ENCODE measurements at regions not wholly inside any gene's neighbourhood (a gene's known extent, or its start where the extent isn't known, plus 50 kb on each side); places are given as distances from the start of the nearest gene placed in this dataset.

- TF ChIP-seq ZNF407 (CRISPR knock-in tag; IDR thresholded peaks at IDR 0.05; ENCODE audit: not compliant biosample characterization), result no peak
Measured at GRCh38 chr11:119991669-119992068, 146.2 kb downstream of the TRIM29 start (continued).

GRCh38 chr11:119991022-119991404 is 146.9 kb downstream of the TRIM29 start:
- H4K20me1 ChIP-seq (ENCODE audit: insufficient read depth, low read length), result no peaks in the 10 kb centered on the region
- DNase-seq (ENCODE audit: low spot score), result no peak
- peaks cover 5 to 48% of the 10 kb centered on the region in 2 experiments; a peak in 4 of 5 replicates for H3K27me3 ChIP-seq (ENCODE audit: control insufficient read depth in 1 of 2, insufficient read depth in 2 of 2, low read length in 2 of 2)
- WGBS (ENCODE audit: low lambda C conversion rate), result 13% methylated on average over 4 of the region's 4 CpGs
- H3K9ac ChIP-seq (ENCODE audit: insufficient read depth, low read depth, low read length), result no peak overlapping the region
- FAIRE-seq, result no peak
- no peaks in the 10 kb centered on the region for H3K4me1 ChIP-seq (ENCODE audit: insufficient read depth, low read length)
- no peak overlapping the region for H3K4me3 ChIP-seq (replicated peaks in 1 of 3; ENCODE audit: insufficient read depth in 1 of 3, low read depth in 2 of 3, low read length in 3 of 3)
- ChIA-PET CTCF (ENCODE audit: low intra/inter-chr PET ratio, low total read pairs) (no interaction called here), POLR2A (no interaction called here)
- no peak overlapping the region for H2AFZ ChIP-seq (ENCODE audit: low read length)
- ATAC-seq, result no peak
- H3K4me2 ChIP-seq (ENCODE audit: low read depth, low read length), result no peak overlapping the region
- intact Hi-C loops (cut with micrococcal nuclease; ENCODE audit: unreplicated experiment) (no loop called here), in situ Hi-C loops (cut with HindIII; ENCODE audit: extremely low pct_ligation_motif_present, low pct_unique_long_range_greater_than_20kb) (no loop called here)
- H3K36me3 ChIP-seq (replicated peaks in 1 of 2; ENCODE audit: control insufficient read depth in 1 of 2, insufficient read depth in 2 of 2, low read length in 2 of 2), result no peaks in the 10 kb centered on the region
- TF ChIP-seq NR2F1 (CRISPR knock-in tag; IDR thresholded peaks at IDR 0.05) (no peak), HMGXB4 (CRISPR knock-in tag; IDR thresholded peaks at IDR 0.05; ENCODE audit: borderline replicate concordance in 1 of 2, low read depth in 1 of 2) (no peak), ZFP36L1 (CRISPR knock-in tag; IDR thresholded peaks at IDR 0.05) (no peak), MAFK (conservative IDR thresholded peaks at IDR 0.05 in 1 of 2, IDR thresholded peaks at IDR 0.05 in 1 of 2; ENCODE audit: low read length in 2 of 2) (no peak)
- H3K9me3 ChIP-seq (ENCODE audit: low read length), result no peaks in the 10 kb centered on the region
- H3K27ac ChIP-seq (ENCODE audit: extremely low read length, insufficient read depth, low read length), result no peak overlapping the region
- H3K79me2 ChIP-seq (ENCODE audit: insufficient read depth, low read length), result no peaks in the 10 kb centered on the region
- BruUV-seq (replicated peaks), result no TSS peak

Measured in HepG2 (cell line).